HG03060 (cell line): ENCODE measurements at regions not wholly inside any gene's neighbourhood (a gene's known extent, or its start where the extent isn't known, plus 50 kb on each side); places are given as distances from the start of the nearest gene placed in this dataset.
"Not testable (repeated sequence)": the region's sequence is repeated elsewhere in the genome, so short reads cannot be mapped to it uniquely, and the experiment has no call there.

Source experiments
- ATAC-seq: cut with Tn5 transposase; IDR thresholded peaks from one replicate; pipeline ENCODE4 v1.9.1; 2021; ENCODE audit warnings: low read depth, moderate number of reproducible peaks; ENCODE audit not compliant: unreplicated experiment

DNA sequence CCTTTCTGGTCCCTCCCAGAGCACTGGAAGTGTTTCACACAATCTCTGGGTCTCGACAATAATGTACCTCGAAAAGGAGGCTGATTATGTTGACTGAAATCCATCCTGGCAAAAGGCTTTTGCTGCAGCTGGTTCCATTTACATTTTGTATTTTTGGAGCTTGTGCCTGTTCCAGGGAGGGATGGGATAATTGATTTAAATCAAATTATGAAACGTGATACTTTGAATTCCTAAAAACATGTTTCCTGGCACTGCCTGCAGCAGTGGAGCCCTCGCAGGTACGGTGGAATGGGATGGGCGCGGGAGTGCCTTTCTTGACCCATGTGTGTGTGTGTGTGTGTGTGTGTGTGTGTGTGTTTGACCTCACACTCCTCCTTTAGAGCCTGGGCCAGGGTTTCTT, 455.5 kb upstream of the MEIS1 start:
- no peak for ATAC-seq

DNA sequence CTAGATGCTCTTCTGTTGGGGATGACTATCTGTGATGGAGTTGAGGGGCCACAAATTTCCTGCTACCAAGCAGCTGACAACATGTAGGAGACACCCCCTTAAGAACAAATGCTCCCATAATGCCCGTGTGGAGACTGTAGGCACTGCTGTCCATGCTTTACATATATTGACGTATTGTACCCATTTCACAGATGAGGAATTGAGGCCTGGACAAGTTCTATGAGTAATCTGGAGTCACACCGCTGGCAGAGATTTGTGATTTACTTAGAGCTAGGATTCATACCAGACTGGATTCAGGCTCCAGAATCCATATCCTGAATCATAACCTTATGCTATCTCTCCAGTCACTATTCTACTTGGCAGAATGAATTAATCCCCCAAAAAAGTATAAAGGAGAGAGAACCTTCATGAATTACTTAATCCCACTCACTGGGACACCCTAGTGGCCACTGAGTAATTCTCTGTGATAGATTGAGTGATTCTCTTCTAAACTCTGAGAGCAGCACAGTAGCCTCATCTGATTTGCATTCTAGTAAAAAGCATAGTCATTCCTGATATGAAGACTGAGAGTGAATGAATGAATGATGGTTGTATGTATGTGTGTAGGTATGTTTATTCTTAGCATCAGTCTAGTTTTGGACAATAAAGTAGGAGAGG, 460.7 kb upstream of the MEIS1 start:
- ATAC-seq: peak; percentile 62

DNA sequence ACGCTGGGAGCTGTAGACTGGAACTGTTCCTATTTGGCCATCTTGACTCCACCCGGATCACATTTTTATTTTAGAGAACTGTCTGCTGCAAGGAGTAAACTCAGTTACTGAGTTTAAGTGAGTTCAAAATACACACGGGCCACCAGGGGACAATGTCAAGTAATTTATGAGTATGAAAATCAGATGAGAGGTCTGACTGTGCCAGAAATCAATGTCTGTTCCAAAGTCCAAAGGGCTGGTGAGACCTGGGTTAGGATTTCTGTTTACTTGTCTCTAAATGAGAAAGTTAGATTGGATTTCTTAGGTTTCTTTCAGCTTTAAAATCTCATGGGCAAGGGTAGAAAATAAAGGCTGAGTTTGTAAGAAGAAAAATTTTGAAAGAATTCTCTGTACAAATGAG, 465.8 kb upstream of the MEIS1 start:
- no peak for ATAC-seq

DNA sequence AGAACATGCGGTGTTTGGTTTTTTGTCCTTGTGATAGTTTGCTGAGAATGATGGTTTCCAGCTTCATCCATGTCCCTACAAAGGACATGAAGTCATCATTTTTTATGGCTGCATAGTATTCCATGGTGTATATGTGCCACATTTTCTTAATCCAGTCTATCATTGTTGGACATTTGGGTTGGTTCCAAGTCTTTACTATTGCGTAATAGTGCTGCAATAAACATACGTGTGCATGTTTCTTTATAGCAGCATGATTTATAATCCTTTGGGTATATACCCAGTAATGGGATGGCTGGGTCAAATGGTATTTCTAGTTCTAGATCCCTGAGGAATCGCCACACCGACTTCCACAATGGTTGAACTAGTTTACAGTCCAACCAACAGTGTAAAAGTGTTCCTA, 471.6 kb upstream of the MEIS1 start:
- not testable (repeated sequence) for ATAC-seq

DNA sequence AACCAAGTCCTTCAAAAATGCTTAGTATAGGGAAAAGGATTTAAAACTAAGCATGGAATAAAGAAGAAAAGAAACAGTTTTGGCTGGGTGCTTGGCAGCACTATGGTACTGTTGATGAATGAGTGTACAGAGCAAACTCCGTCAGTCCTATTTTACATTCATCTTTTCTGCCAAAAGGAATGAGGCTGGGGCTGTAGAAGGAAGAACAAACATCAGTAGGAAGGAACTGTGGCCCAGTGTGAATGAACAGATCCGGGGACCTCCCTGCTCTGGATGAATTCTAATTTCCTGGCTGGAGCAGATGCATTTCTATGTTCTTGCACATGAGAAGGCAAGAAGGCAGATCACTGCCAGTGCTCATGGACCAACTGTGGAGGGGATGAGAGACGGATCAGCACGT, 474.0 kb upstream of the MEIS1 start:
- ATAC-seq: no peak

DNA sequence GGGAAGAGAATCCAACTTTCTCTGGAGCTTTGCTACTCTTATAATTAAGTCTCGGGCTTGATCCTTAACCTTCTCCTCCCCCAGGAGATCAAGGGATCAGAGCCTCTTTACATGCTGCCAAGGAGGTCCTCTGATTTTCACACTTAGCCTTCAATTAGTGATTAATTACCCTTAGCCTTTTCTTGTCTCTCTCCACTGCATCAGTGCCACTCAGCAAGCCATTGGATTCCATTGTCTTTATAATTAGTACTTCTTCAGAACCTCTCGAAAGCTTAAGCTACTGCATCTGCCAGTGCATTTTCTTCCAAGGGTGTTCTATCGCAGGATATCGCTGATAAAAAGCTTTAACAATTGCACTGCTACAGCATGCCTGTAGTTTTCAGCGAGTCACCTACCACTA, 477.0 kb upstream of the MEIS1 start:
- no peak for ATAC-seq

DNA sequence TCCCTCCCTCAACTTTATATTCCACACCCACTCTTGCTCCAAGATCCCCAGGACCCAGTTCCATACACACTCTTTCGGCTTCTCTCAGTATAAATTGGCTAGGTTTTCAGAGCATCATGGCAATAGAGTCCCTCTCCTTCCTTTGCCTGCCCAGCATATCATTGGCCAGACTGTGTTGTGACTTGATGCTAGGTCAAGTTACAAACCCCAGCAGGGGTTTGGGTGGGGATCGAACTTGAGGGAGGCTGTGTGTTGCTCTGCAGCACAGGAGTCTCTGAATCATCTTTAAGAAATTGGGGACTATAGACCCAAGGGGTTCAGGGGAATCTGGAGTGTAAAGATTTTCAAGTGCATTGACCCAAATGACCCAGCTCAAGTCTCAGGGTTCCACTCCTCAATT, 477.5 kb upstream of the MEIS1 start:
- ATAC-seq: no peak

DNA sequence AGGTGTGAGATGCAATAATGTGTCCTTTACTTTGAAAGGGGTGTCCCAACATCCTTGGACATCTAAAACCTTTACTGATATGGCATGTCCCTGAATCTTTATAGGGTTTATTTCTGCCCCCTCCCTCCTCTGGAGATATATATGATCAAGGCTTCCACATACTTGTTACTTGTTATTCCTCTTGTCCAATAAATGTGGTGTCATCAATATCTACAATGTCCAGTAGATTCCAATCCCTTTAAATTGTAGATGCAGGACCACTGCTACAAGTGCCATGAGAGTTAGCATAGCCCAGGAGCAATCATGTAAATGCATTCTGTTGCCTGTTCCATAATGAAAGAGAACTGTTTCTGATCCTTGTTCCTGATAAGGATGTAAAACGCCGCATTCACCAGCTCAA, 479.7 kb upstream of the MEIS1 start:
- ATAC-seq: no peak

DNA sequence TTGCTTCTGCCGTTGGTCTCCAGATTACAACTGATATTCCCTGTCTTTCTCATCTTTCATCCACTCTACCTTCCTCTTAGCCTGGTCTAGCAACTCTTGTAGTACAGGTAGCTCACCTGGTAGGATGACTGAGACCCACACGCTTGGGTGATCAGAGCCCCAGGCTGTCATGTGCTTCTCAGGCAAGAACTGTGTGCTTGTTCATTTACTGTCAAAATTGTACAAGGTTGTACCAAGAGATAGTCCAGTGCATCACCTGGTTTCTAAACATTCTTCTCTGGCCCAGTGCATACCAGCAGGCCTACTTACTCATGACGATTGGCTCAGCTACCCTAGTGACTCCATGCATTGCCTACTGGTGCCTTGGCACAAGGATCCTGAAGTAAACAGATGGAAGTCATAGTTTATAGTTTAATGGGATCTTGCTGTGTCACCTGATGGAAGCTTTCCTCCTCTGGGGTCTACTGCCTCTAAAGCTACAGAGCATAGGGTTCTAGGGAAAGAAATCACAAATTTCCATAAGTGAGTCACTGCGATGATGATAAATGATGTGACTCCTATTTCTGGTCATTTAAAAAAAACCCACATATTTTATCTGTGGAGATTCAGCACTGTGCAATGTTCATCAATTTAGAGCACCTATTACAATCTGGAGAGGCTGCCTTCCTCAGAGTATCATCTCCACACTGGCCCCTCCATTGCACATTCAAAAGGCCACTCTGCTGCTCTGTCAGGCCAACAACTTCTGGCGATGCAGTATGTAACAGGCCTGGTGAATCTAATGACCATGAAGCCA, 481.8 kb upstream of the MEIS1 start:
- no peak for ATAC-seq

DNA sequence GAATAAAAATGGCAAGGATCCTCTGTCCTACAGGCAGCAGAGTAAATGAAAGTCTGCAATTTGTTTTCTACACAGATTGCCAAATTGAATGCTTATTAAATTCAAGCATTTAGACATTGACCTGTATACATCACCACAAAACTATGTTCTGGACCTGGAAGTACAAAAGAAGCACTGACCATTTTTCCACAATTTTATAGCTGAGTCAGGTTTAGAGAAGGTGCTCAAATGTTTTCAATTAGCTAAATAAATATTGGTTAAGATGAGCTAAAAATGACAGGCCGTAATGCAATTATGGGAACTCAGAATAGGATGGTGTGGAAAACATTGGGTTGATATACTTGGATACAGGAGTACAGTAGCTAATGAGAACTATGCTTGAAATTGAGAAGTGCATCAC, 490.7 kb upstream of the MEIS1 start:
- ATAC-seq: no peak

DNA sequence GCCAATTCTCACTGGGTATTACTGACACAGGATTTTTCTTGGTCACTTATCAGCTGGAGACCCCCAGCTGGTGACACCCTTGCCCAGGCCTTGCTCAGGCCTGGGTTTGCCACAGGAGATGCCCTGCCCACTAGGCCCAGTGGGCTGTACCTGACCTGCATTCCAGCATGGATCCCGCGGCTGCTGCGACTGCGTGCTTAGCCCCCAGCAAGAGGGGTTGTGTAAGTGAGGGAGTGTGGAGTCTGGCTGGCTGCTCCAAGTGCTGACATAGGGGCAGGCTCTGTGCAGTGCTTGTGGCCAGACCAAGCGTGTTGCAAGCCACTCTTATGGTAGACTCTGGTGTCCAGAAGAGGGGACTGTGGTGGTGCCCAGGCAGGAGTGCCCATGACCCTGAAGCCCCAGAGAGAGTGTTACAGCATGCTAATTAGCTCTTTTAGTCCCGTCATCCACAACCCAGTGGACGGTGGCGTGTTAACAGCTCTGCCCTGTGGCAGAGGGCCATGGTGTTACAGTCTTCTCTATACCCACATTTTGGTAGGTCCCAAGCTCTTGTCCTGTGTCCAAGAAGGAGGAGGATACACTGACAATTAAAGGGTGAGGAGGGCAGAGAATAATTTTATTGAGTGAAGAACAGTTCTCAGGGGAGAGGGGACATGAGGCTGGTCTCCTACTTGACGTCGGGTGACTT, 491.7 kb upstream of the MEIS1 start:
- no peak for ATAC-seq

DNA sequence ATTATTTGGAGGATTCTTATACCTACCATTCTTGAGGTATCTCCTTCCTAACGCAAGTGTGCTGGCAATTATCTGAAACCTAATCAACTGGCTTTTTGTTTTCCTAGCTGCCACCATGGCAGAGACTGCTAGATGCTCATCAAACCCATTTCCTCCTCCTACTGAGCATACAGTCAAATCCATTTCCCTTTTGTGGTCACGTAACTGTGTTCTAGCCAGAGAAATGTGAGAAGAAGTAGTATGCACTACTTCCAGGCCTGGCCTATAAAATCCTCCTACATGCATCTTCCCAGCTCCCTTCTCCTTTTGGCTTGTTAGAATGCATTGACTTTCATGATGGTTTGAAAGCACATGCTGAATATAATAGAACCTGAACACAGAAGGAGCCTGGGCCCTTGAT, 494.1 kb upstream of the MEIS1 start:
- ATAC-seq: no peak

DNA sequence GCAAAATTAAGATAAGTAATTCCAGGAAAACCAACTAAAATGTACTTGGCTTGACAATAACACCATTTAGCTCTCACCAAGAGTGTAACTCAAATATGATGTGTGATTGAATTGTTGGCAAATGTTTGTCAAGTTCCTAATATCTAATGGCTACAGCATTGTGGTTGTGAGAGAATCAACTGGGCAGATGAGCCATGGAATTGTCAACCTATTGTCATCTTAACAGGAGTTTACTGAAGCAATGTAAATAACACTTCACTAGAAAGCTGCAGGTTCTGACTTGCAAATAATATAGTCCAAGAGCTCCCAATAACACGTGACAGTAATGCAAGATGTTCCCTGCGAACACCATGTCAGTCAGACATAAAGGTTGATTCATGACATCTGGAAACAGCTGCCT, 495.2 kb upstream of the MEIS1 start:
- ATAC-seq: no peak

DNA sequence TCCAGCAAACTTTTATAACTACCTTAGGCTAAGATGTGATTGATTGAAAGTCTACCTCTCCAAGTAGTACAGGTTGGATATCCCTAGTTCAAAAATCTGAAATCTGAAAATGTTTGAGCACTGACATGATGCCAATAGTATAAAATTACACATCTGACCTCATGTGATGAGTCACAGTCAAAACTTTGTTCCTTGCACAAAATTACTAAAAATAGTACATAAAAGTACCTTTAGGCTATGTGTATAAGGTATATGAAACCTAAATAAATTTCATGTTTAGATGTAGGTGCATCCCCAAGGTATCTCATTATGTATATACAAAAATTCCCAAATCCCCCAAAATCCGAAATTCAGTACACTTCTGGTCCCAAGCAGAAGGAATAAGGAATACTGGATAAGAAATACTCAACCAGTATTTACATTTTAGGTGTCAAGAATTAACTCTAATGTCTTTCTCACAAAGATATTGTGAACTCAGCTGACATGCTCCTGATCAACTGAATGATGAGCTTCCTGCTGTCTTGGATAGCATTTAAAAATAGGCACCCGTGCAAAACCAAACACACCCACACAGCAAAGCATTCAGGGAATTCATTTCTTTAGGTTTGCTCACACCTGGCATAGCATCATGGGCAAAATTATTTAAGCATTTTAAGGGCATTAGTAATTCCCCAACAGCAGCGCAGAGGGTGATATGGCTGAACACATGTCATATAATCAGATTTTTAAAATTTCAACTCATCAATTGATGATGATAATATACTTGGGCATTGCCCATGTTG, 497.4 kb upstream of the MEIS1 start:
- no peak for ATAC-seq

DNA sequence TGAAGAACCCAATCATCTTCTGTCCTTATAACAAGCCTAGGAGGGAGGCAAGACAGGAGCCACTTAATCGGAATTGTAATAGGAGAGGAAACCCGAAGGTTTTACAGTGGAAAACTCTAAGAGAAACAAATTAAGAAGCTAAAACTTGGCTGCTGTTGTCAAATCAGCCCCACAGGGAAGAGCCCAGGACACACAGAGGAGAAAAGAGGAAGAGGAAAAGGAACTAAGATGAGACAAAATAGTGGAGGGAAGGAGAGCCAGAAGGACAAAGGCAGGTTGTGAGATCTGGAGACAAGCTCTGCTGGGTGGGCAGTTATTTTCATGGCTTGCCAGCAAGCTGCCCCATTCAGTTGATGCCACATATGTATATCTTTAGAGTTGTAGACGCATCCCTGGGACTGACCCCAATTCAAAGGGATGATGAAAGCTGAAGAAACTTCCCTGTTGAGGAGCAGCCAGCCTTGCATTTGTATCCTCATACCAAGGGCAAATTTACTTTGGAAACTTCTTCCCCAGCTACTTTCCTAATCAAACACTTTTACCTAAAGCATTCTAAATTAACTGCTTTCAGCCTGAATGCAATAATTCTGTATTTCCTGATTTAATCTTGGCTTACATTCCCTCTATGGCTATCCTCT, 499.8 kb upstream of the MEIS1 start:
- ATAC-seq: no peak

DNA sequence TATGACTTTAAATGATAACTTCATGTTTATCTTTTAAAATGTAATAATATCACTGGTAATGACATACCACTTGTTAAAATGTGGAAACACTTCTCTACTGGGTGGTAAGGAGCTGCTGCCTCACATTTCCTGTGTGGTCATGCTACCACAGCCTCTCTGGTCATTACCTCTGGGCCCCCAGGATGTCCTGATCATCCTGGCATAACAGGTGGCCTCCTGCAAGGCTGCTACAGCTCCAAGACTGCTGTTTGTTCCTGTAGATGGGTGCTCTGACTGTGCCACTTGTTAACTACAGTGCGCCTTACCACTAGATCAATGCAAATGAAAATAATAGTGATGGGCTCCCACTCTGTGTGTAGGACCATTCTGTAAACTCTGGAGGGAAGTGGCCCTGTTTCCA, 500.2 kb upstream of the SPRED2 start:
- no peak for ATAC-seq

DNA sequence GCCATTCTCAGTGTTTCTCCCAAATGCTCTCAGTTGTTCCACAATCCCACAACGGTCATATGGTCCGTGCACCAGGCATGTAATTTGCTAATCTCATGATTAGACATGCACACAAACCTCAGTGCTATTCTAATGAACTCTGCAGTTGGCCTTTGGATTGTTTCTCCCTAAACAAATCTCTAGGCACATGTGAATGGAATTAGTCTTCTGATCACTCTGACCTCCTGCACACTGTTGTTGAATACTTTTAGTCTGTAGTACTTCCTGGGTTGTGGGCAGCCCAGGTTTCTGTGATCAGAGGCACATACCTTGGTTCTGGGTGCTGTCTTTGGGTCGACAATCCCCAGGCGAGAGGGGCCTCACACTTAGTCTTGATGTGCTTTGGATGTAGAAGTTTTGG, 498.7 kb upstream of the SPRED2 start:
- no peak for ATAC-seq

DNA sequence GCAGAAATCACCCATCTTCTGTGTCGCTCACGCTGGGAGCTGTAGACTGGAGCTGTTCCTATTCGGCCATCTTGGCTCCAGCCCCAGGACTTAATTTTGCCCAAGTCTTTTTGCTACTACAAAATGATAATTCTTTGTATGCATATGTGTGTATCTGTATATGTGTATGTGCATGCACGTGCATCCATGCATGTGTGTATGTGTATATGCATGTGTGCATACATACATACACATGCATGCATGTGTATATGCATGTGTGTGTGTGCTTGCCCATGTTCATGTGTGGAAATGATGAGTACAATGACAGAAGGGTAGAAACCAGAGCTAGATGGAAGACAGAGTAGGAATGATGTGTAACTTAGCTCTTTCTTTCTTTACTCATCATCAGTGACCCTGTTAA, 497.9 kb upstream of the SPRED2 start:
- no peak for ATAC-seq

DNA sequence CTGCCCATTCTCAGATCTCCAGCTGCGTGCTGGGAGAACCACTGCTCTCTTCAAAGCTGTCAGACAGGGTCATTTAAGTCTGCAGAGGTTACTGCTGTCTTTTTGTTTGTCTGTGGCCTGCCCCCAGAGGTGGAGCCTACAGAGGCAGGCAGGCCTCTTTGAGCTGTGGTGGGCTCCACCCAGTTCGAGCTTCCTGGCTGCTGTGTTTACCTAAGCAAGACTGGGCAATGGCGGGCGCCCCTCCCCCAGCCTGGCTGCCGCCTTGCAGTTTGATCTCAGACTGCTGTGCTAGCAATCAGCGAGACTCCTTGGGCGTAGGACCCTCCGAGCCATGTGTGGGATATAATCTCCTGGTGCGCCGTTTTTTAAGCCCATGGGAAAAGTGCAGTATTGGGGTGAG, 497.3 kb upstream of the SPRED2 start:
- ATAC-seq: not testable (repeated sequence)

DNA sequence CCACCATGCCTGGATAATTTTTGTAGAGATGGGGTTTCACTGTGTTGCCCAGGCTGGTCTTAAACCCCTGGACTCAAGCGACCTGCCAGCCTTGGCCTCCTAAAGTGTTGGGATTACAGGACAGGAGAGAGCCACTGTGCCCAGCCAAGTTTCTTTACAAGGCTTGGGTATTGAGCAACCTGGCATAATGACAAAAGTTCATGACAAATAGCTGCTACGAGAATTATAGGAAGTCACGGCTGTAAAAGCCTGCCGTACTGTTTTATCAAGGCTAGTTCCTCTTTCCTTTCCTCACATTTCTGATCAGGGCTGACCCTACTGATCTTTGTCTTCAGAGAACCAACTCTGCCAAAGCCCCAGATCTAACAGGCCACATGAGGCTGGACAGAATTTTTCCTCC, 490.4 kb upstream of the SPRED2 start:
- no peak for ATAC-seq

DNA sequence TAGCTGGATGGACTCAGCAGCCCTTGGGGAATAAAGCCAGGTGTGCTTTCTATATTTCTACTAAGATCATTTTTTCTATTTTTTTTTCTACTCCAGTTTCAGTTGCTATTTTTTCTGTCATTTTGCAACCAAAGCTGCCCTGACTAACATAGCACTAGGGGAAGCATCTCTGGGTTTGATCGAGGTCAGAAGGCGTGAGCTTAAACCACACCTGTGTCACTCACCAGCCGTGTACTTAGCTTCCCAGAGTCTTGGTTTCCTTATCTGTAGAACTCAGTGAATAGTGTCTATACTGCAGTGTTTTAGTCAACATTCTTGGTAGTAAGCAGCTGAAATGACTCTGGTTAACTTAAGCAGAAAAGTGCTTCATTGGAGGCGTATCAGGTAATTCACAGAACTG, 489.6 kb upstream of the SPRED2 start:
- peak; percentile 62 for ATAC-seq
